Upper lobe of right lung (tissue), 1 donor: ENCODE measurements at regions not wholly inside any gene's neighbourhood (a gene's known extent, or its start where the extent isn't known, plus 50 kb on each side); places are given as distances from the start of the nearest gene placed in this dataset.

Experiments
- ATAC-seq: fragments of 200-7000 bp; cut with Tn5 transposase; one replicate; pipeline ENCODE4 v1.9.1; 2020; ENCODE audit warnings: mild to moderate bottlenecking, moderate library complexity
- DNase-seq: peaks from one replicate; pipeline ENCODE4 v3.0.0-alpha.2; 2020
- H3K27ac ChIP-seq: fragments of 200-600 bp; one replicate; pipeline ENCODE4 v1.8.0; 2022
- H3K27me3 ChIP-seq: fragments of 200-600 bp; one replicate; pipeline ENCODE4 v1.8.0; 2022; ENCODE audit warnings: mild to moderate bottlenecking
- H3K36me3 ChIP-seq: fragments of 200-600 bp; one replicate; pipeline ENCODE4 v1.8.0; 2022
- H3K4me1 ChIP-seq: fragments of 200-600 bp; one replicate; pipeline ENCODE4 v1.8.0; 2022
- H3K4me3 ChIP-seq: fragments of 200-600 bp; one replicate; pipeline ENCODE4 v1.8.0; 2022; ENCODE audit warnings: mild to moderate bottlenecking
- H3K9me3 ChIP-seq: fragments of 200-600 bp; one replicate; pipeline ENCODE4 v1.8.0; 2022
- intact Hi-C: fragments of 100-400 bp; cut with DNase I; formaldehyde crosslinking; loops from one replicate; pipeline ENCODE4 v1.11.0; 2022
- TF ChIP-seq, protein P1 (sequence below): fragments of 200-600 bp; IDR thresholded peaks from one replicate; pipeline ENCODE4 v1.8.0; 2022; ENCODE audit warnings: antibody characterized with exemption
- donor health status: DM: no; HTN: yes; CAD: no; lungs with severe emphysema.

DNA sequence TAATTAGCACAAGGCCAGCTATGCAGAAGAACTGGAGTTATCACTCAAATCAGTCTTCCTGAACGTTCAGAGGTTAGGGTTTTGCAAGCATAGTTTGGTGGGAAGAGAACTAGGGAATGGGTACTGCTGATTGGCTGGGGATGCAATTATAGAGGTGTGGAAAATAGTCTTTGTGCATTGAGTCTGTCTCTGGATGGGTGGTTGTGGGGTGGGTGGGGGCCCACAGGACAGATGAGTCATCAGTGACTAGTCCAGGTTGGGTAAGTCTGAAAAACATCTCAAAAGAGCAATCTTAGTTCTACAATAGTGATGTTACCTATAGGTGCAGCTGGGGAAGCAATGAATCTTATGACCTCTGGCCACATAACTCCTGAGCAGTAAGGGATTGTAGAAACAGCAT, 89.7 kb upstream of the HMCN1 start:
- Histone ChIP-seq H3K27me3 (no peaks in the 10 kb centered on the region), H3K27ac (no peak overlapping the region), H3K4me1 (peaks cover 15% of the 10 kb centered on the region), H3K4me3 (no peak overlapping the region), H3K9me3 (no peaks in the 10 kb centered on the region), H3K36me3 (no peaks in the 10 kb centered on the region)
- DNase-seq (no peak), ATAC-seq (no peak)
- TF ChIP-seq, protein P1, sequence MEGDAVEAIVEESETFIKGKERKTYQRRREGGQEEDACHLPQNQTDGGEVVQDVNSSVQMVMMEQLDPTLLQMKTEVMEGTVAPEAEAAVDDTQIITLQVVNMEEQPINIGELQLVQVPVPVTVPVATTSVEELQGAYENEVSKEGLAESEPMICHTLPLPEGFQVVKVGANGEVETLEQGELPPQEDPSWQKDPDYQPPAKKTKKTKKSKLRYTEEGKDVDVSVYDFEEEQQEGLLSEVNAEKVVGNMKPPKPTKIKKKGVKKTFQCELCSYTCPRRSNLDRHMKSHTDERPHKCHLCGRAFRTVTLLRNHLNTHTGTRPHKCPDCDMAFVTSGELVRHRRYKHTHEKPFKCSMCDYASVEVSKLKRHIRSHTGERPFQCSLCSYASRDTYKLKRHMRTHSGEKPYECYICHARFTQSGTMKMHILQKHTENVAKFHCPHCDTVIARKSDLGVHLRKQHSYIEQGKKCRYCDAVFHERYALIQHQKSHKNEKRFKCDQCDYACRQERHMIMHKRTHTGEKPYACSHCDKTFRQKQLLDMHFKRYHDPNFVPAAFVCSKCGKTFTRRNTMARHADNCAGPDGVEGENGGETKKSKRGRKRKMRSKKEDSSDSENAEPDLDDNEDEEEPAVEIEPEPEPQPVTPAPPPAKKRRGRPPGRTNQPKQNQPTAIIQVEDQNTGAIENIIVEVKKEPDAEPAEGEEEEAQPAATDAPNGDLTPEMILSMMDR: no peak
- intact Hi-C loops: no loop called here

DNA sequence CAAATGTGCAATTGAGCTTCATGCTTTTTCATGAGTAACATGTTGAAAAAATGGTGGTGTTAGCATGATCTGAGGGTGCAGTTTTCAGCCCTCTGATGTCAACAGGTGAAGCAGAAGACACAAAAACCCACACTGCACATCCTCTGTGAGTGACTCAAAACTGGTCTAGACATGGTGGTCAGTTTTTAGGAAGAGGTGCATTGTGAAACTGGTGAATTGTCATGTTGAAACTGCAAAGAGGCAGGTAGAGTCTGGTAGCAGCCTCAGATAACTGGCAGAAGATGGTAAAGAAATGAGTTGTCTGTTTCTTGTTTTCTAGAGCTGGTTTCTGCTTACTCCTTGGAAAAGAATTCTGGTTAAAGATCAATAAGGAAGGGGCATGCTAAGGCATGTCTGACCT, 97.3 kb upstream of the HMCN1 start:
- ATAC-seq (no peak), DNase-seq (no peak)
- H3K4me1 ChIP-seq: no peaks in the 10 kb centered on the region
- intact Hi-C loops: no loop called here
- no peaks in the 10 kb centered on the region for H3K27me3 ChIP-seq
- TF ChIP-seq, protein P1: no peak
- no peaks in the 10 kb centered on the region for H3K9me3 ChIP-seq
- no peak overlapping the region for H3K27ac ChIP-seq
- no peaks in the 10 kb centered on the region for H3K36me3 ChIP-seq
- H3K4me3 ChIP-seq: no peak overlapping the region

DNA sequence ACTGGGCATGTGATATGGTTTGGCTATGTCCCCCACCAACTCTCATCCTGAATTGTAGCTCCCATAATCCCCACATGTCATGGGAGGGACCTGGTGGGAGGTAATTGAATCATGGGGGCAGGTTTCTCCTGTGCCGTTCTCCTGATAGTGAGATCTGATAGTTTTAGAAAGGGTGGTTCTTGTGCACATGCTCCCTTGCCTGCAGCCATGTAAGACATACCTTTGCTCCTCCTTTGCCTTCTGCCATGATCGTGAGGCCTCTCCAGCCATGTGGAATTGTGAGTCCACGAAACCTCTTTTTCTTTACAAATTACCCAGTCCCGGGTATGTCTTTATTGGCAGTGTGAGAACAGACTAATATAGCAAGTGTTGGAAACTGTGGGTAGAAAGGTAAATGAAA, 99.5 kb upstream of the HMCN1 start:
- no peaks in the 10 kb centered on the region for H3K9me3 ChIP-seq
- intact Hi-C loops: no loop called here
- H3K4me3 ChIP-seq: no peak overlapping the region
- no peaks in the 10 kb centered on the region for H3K27me3 ChIP-seq
- no peaks in the 10 kb centered on the region for H3K4me1 ChIP-seq
- no peak overlapping the region for H3K27ac ChIP-seq
- TF ChIP-seq, protein P1: no peak
- ATAC-seq: no peak
- H3K36me3 ChIP-seq: no peaks in the 10 kb centered on the region
- no peak for DNase-seq

DNA sequence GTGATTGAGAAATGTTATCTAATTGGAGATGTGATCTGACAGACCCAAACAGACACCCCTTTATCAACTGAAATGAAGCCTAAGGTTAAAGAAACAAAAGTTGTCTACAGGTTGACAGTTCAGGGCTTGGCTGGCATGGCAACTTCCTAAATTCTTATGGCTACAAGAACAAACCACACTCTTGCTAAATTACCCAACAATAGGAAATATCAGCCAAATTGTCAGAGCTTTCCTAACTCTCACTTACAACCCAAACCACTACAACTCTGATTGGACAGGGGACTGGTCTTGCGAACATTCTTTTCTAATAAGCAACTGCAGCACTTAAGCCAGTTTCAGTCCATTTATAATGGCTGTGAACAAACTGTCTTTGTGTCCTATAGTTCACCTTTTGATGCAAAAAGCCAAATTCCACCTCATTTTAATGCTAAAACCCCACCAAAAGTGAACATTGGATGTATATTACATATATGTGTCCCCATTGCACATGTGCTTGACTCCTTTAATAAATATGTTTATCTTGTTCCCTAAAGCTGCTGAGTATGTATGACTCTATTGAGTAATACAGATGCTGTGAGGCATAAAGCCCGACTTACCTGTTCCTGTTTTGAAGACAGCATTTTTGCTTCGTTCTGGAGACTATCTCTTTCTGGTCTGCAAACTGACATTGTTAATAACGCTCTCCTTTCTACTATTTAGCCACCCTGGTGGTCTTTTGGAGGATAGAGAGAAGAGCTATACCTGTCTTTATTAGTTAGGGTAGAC, 101.3 kb upstream of the HMCN1 start:
- ATAC-seq (peak; percentile 87), DNase-seq (no peak)
- H3K9me3 ChIP-seq: no peaks in the 10 kb centered on the region
- intact Hi-C loops: no loop called here
- H3K36me3 ChIP-seq: no peaks in the 10 kb centered on the region
- H3K4me3 ChIP-seq: no peak overlapping the region
- TF ChIP-seq, protein P1: no peak
- no peaks in the 10 kb centered on the region for H3K27me3 ChIP-seq
- H3K27ac ChIP-seq: no peak overlapping the region
- H3K4me1 ChIP-seq: no peaks in the 10 kb centered on the region

DNA sequence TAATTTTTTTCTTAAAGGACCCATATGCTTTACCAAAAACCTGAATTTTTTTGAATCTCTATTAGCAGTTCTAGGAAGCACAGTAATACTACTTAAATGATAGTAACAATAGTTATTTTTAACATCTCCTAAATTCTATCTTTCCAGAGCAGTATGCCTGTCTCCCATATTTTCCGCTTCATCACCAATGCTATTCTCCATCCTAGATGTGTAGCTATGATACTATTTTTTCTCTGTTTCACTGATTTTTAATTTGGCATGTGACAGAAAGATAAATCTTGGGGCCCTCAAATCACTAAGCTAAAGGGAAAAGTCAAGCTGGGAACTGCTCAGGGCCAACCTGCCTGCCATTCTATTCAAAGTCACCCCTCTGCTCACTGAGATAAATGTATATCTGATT, 102.3 kb upstream of the HMCN1 start:
- intact Hi-C loops: no loop called here
- H3K27me3 ChIP-seq: no peaks in the 10 kb centered on the region

More for the DNA sequence above, 102.3 kb upstream of the HMCN1 start:
- Histone ChIP-seq H3K27ac (no peak overlapping the region), H3K9me3 (no peaks in the 10 kb centered on the region), H3K4me3 (no peak overlapping the region), H3K36me3 (no peaks in the 10 kb centered on the region), H3K4me1 (no peaks in the 10 kb centered on the region)
- ATAC-seq (no peak), DNase-seq (no peak)
- TF ChIP-seq, protein P1: no peak
